Hepatocyte (in vitro differentiated cells): ENCODE measurements at regions not wholly inside any gene's neighbourhood (a gene's known extent, or its start where the extent isn't known, plus 50 kb on each side); places are given as distances from the start of the nearest gene placed in this dataset.
"Not testable (repeated sequence)": the region's sequence is repeated elsewhere in the genome, so short reads cannot be mapped to it uniquely, and the experiment has no call there.

Experiments
- DNase-seq: peaks from one replicate; pipeline ENCODE4 v3.0.0-alpha.2; 2016; ENCODE audit warnings: low spot score
- H2AFZ ChIP-seq: fragments of 200-600 bp; sonication (generic); 2 replicates; pipeline ENCODE4 v1.6.0; 2016; ENCODE audit warnings: antibody characterized with exemption, mild to moderate bottlenecking
- H3K27ac ChIP-seq: fragments of 200-600 bp; sonication (generic); 2 replicates; pipeline ENCODE4 v1.5.1; 2016; ENCODE audit warnings: mild to moderate bottlenecking
- H3K27me3 ChIP-seq: fragments of 200-600 bp; sonication (generic); 2 replicates; pipeline ENCODE4 v1.6.1; 2016
- H3K36me3 ChIP-seq: fragments of 200-600 bp; sonication (generic); replicated peaks from 2 replicates; pipeline ENCODE4 v1.5.1; 2016; ENCODE audit warnings: low read depth; ENCODE audit not compliant: insufficient read depth
- H3K4me1 ChIP-seq: fragments of 200-600 bp; sonication (generic); 2 replicates; pipeline ENCODE4 v1.5.1; 2016; ENCODE audit warnings: mild to moderate bottlenecking, moderate library complexity; ENCODE audit not compliant: insufficient read depth
- H3K4me2 ChIP-seq: fragments of 200-600 bp; sonication (generic); 2 replicates; pipeline ENCODE4 v1.6.0; 2016
- H3K4me3 ChIP-seq: fragments of 200-600 bp; sonication (generic); 2 replicates; pipeline ENCODE4 v1.5.1; 2016; ENCODE audit warnings: mild to moderate bottlenecking
- H3K79me2 ChIP-seq: fragments of 200-600 bp; sonication (generic); 2 replicates; pipeline ENCODE4 v1.6.0; 2017; ENCODE audit warnings: mild to moderate bottlenecking
- H3K9me2 ChIP-seq: fragments of 200-600 bp; sonication (generic); replicated peaks from 2 replicates; pipeline ENCODE4 v1.6.0; 2017; ENCODE audit warnings: mild to moderate bottlenecking; ENCODE audit not compliant: insufficient read depth
- H3K9me3 ChIP-seq: fragments of 200-600 bp; sonication (generic); 2 replicates; pipeline ENCODE4 v1.5.1; 2016; ENCODE audit warnings: low read depth, mild to moderate bottlenecking
- H4K20me1 ChIP-seq: fragments of 200-600 bp; sonication (generic); 2 replicates; pipeline ENCODE4 v1.6.0; 2016; ENCODE audit warnings: mild to moderate bottlenecking; ENCODE audit not compliant: insufficient read depth, poor library complexity, severe bottlenecking
- WGBS: methylation state at CpG from one replicate; pipeline ENCODE4 v1.1.6; 2016; ENCODE audit warnings: low lambda C conversion rate; ENCODE audit errors: missing lambda C conversion rate; 5-methylcytosine and 5-hydroxymethylcytosine counted together

GRCh38 chr1:120288814-120289600 lies 112.7 kb upstream of the SEC22B start:
- not testable (repeated sequence) for H2AFZ ChIP-seq, H3K27me3 ChIP-seq, H3K79me2 ChIP-seq, H3K4me3 ChIP-seq, H3K27ac ChIP-seq, H3K4me2 ChIP-seq, H3K9me3 ChIP-seq, H3K36me3 ChIP-seq, H3K4me1 ChIP-seq, H4K20me1 ChIP-seq, DNase-seq, H3K9me2 ChIP-seq
- WGBS = no CpG with 5 or more reads among the region's 8 CpGs

DNA sequence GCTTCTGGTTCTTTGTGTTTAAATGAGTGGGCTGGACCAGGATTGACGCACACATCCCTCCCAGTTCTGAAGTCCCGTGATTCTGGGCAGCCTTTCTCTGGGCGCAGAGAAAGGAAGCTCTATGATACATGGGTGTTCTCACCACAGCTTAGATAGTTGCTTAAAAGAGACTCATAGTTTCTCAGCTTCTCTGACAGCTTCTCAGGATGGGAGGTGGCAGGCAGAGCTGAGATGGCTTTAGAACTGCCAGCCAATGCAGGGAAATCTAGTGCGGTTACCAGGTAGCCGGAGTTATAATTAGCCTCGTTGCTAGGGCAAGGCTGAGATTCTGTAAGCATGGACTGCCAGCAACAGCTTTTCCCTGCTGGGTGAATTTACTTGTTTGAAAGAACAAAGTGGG lies 111.8 kb upstream of the SEC22B start:
- H3K27ac ChIP-seq, H3K79me2 ChIP-seq, H3K4me2 ChIP-seq, H3K4me1 ChIP-seq, H2AFZ ChIP-seq, H3K9me3 ChIP-seq, H4K20me1 ChIP-seq, H3K4me3 ChIP-seq, H3K9me2 ChIP-seq, H3K36me3 ChIP-seq, H3K27me3 ChIP-seq, DNase-seq: not testable (repeated sequence)
- no CpG with 5 or more reads among the region's 6 CpGs for WGBS

DNA sequence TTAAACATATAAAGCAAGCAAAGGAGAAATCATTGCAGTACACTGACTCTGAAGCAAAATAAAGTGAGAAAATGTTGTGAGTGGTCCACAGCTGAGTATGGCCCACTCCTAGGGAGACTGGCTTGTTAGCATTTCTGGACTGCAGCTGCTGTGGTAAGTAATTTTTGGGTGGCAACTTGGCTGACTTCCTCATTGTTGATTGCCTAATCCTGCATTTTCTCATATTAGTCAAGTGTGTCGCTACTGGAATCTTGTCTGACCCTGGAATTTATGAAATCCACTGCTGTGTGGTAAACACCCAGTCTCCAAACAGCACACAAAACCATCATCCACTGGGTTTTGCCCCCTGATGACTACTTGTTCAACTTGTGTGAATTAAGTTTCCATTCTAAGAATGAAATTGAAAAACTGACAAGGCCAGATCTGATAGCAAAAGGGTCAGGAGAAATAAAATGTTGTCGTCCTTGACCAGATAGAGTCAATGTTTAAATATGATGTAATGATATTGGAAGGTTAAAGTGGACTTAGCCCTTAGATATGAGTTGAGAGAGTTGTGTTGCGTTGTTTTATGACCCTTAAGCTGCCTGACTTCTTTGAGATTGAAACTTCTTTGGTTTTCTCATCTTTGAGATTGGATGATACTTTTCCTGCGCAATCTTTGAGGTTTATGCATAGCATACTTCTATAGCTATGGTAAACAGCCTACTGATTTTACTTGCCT lies 106.6 kb upstream of the SEC22B start:
- H3K36me3 ChIP-seq, DNase-seq, H4K20me1 ChIP-seq, H3K9me2 ChIP-seq, H3K27me3 ChIP-seq, H3K27ac ChIP-seq, H3K4me2 ChIP-seq, H2AFZ ChIP-seq, H3K4me1 ChIP-seq, H3K79me2 ChIP-seq, H3K9me3 ChIP-seq, H3K4me3 ChIP-seq: not testable (repeated sequence)
- WGBS = no CpG with 5 or more reads among the region's 4 CpGs

DNA sequence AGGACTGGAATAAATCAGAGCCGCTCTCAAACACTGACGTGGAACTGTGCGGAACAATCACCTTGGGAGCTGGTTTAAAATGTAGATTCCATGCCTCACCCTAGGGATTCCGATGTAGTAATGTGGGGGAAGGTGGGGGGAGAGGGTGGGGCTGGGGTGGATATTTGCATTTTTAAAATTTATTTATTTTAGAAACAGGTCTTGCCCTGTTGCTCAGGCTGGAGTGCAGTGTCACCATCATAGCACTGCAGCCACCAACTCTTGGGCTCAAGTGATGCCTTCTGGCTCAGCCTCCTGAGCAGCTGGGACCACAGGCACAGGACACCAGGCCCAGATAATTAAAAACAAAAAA lies 101.9 kb upstream of the SEC22B start:
- H3K27me3 ChIP-seq, H3K4me3 ChIP-seq, H3K4me2 ChIP-seq, H3K36me3 ChIP-seq, H3K27ac ChIP-seq, H3K9me3 ChIP-seq, H3K79me2 ChIP-seq, H3K4me1 ChIP-seq, DNase-seq, H4K20me1 ChIP-seq, H2AFZ ChIP-seq, H3K9me2 ChIP-seq: not testable (repeated sequence)
- no CpG with 5 or more reads among the region's 4 CpGs for WGBS

DNA sequence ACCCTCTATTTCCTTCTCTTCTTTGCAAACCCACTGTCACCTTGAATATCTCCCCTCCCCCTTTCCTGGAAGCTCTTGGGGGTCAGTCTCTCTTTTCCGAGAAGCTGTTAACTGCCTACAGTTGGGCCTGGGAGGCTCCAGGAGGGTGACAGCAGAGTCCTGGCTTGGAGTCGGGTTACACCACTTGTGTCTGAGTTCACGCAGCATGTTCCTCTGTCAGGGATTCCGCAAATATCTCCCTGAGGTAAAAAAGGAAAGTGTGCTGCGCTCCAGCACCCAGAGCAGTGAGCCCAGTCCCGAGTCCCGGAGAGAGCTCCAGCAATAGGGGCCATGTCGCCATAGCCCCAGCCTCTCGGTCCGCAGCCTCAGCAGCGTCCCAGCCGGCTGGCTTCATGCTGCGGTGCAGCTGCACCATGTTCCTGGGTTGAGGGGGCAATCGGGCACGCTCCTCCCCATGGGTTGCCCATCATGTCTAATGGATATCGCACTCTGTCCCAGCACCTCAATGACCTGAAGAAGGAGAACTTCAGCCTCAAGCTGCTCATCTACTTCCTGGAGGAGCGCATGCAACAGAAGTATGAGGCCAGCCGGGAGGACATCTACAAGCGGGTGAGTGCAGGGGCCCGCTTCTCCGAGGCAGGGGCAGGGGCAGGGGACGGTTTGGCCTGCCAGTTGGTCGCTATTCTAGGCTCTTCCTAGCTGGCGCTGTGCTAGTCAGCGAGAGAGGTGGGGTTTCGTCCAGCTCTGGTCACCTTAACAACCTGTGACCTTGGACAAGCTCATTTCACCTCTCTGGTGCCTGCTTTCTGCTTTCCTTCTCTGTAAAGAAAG lies 101.3 kb upstream of the SEC22B start:
- H4K20me1 ChIP-seq, H3K79me2 ChIP-seq, H3K27me3 ChIP-seq, H3K4me1 ChIP-seq, H3K4me2 ChIP-seq, DNase-seq, H3K9me3 ChIP-seq, H3K36me3 ChIP-seq, H3K9me2 ChIP-seq, H3K27ac ChIP-seq, H3K4me3 ChIP-seq, H2AFZ ChIP-seq: not testable (repeated sequence)
- no CpG with 5 or more reads among the region's 26 CpGs for WGBS

DNA sequence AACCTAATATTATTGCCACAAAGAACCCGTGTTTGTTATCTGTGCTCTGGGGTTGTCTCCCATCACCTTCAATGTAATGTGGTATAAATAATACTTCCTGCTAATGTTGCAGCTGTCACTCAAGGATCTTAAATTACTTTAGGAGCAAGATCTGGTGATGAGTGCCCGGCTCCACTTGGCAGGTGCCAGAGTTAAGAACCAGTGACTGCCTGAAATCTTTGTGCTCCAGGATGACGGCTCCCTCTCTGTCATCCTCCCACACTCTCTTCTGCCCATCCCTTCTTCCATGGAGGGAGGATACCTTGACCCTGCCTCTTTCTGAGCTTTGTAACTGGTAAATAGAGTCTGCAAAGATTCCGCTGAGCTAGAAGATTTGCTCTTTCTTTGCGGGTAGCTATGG lies 100.4 kb upstream of the SEC22B start:
- no CpG with 5 or more reads among the region's 5 CpGs for WGBS
- not testable (repeated sequence) for H3K4me2 ChIP-seq

DNA sequence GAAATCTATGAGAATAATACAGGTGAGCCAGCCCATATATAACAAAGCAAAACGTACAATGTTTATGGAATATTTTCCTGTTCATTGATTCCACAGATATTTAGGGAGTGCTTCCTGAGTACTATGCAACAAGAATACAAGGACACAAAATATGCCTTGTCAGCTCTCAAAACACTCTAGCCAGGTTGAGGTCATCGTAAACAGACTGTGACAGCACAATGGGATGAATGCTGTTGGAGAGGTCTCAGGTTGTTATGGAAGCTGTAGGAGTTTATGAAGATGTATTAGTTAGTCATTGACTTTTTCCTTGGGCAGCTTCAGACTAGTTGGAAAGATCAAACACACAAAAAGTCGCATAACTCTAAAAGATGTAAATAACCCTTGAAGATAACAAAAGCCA lies 98.1 kb upstream of the SEC22B start:
- no CpG with 5 or more reads among the region's 3 CpGs for WGBS
- H3K27ac ChIP-seq, H3K9me2 ChIP-seq, DNase-seq, H3K4me2 ChIP-seq, H3K79me2 ChIP-seq, H3K9me3 ChIP-seq, H2AFZ ChIP-seq, H4K20me1 ChIP-seq, H3K4me1 ChIP-seq, H3K4me3 ChIP-seq, H3K27me3 ChIP-seq, H3K36me3 ChIP-seq: not testable (repeated sequence)

More for the DNA sequence above, 100.4 kb upstream of the SEC22B start:
- not testable (repeated sequence) for H3K27me3 ChIP-seq, H3K4me3 ChIP-seq, H3K27ac ChIP-seq, H4K20me1 ChIP-seq, DNase-seq, H3K36me3 ChIP-seq, H3K4me1 ChIP-seq, H3K9me2 ChIP-seq, H3K9me3 ChIP-seq, H3K79me2 ChIP-seq, H2AFZ ChIP-seq

GRCh38 chr1:120273363-120273762 lies 97.0 kb upstream of the SEC22B start:
- not testable (repeated sequence) for H3K4me2 ChIP-seq, H3K27ac ChIP-seq, H3K4me3 ChIP-seq, H4K20me1 ChIP-seq, H3K36me3 ChIP-seq, H3K79me2 ChIP-seq, H3K9me3 ChIP-seq, H3K27me3 ChIP-seq, H3K4me1 ChIP-seq, H2AFZ ChIP-seq, DNase-seq, H3K9me2 ChIP-seq
- 50% methylated on average over 2 of the region's 4 CpGs for WGBS
